ENCODE measurements at regions not wholly inside any gene's neighbourhood (a gene's known extent, or its start where the extent isn't known, plus 50 kb on each side); places are given as distances from the start of the nearest gene placed in this dataset.

DNA sequence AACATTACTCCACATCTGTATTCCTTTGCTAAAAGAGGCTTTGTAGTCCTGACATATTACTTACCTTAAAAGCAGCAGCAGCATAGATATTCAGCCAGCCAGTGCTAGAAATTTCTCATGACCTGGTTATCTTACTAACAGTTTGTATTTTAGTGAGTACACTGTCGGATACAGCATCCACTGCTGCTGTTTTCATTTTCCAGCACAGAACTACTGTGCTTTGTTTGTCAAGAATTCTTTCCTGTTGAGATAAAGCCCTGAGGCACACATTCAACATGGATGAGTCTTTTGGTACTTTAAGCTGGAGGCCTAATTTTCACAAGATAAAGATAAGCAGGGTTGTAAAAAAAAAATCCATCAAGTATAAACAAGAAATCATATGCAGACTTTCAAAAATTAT, 311.2 kb upstream of the OPRM1 start:
- no peak for TF ChIP-seq CTCF (IDR thresholded peaks at IDR 0.05; ENCODE audit: insufficient read depth, low read length)
- no peak for DNase-seq (ENCODE audit: low read depth)
- H3K4me3 ChIP-seq (ENCODE audit: low read depth, low read length) = no peak overlapping the region

GRCh38 chr6:153725456-153725855, 313.6 kb upstream of the OPRM1 start:
- no peak for TF ChIP-seq CTCF (IDR thresholded peaks at IDR 0.05; ENCODE audit: insufficient read depth, low read length)
- no peak overlapping the region for H3K4me3 ChIP-seq (ENCODE audit: low read depth, low read length)
- DNase-seq (ENCODE audit: low read depth) = no peak

DNA sequence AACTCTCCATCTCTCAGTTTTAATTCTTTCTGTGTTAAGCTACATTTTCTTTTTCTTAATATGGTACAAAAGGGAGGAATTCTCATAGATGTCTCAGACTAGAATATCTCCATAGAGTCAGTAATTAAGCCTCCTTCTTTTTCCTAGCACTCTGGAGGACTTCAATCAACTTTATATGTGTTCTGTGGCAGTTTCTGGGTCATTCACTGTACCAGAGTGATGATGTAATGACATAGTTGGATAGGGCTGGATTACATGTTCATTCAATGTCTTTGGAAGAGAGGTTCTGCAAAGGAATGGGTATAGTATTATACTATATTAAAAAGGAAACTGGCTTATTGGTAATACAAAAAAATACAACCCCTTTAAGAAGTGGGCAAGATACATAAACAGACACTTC, 318.3 kb upstream of the OPRM1 start:
- no peak for DNase-seq (ENCODE audit: low read depth)
- no peak for TF ChIP-seq CTCF (IDR thresholded peaks at IDR 0.05; ENCODE audit: insufficient read depth, low read length)

DNA sequence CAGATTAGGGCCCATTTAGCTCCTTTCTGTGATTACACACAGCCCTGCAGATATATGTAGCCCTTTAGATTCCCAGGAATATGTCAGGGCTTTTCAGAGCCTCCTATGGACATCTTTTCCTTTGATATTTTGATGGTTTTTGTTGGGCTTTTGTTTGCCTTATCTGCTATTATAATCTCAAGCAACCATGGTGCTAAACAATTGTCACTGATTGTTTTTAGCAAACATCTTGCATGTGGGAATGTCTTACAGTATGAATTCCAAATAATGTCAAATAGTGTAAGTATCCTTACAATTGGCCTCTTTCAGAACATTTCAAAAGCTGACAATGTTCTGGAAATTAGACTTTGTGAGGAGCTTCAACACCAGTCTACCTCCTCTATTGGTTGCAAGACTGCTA, 333.6 kb upstream of the OPRM1 start:
- no peak overlapping the region for H3K4me3 ChIP-seq (ENCODE audit: low read depth, low read length)
- DNase-seq (ENCODE audit: low read depth) = no peak
- no peak for TF ChIP-seq CTCF (IDR thresholded peaks at IDR 0.05; ENCODE audit: insufficient read depth, low read length)

More for the DNA sequence above, 318.3 kb upstream of the OPRM1 start:
- no peak overlapping the region for H3K4me3 ChIP-seq (ENCODE audit: low read depth, low read length)

- no peak for DNase-seq (ENCODE audit: low read depth)
- no peak for TF ChIP-seq CTCF (IDR thresholded peaks at IDR 0.05; ENCODE audit: insufficient read depth, low read length)
These were observed 336.4 kb upstream of the OPRM1 start for GRCh38 chr6:153702671-153703070.

GRCh38 chr6:153698637-153699036, 340.4 kb upstream of the OPRM1 start:
- no peak for TF ChIP-seq CTCF (IDR thresholded peaks at IDR 0.05; ENCODE audit: insufficient read depth, low read length)
- H3K4me3 ChIP-seq (ENCODE audit: low read depth, low read length) = no peak overlapping the region
- no peak for DNase-seq (ENCODE audit: low read depth)

More at GRCh38 chr6:153702671-153703070, 336.4 kb upstream of the OPRM1 start:
- H3K4me3 ChIP-seq (ENCODE audit: low read depth, low read length) = no peak overlapping the region

DNA sequence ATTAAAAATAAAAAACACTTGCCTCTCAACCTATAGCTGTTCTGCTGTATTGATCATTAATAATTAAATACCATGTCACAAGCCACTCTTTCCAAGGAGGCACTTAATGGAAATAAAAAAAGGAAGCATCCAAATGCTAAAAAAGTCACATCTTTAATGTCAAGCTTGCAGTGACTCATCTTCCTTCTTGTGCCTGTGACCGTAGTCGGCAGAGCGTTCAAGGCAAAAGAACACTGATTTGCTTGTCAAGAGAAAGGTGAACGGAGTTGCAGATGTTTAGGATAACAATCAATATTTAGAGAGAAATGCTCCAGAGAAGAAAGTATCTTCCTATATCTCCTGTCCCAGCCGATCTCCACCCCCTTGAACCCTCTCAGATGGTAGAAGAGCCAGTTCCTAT, 341.0 kb upstream of the OPRM1 start:
- no peak for DNase-seq (ENCODE audit: low read depth)
- TF ChIP-seq CTCF (IDR thresholded peaks at IDR 0.05; ENCODE audit: insufficient read depth, low read length) = no peak
- no peak overlapping the region for H3K4me3 ChIP-seq (ENCODE audit: low read depth, low read length)
